ENCODE measurements at regions not wholly inside any gene's neighbourhood (a gene's known extent, or its start where the extent isn't known, plus 50 kb on each side); places are given as distances from the start of the nearest gene placed in this dataset.

DNA sequence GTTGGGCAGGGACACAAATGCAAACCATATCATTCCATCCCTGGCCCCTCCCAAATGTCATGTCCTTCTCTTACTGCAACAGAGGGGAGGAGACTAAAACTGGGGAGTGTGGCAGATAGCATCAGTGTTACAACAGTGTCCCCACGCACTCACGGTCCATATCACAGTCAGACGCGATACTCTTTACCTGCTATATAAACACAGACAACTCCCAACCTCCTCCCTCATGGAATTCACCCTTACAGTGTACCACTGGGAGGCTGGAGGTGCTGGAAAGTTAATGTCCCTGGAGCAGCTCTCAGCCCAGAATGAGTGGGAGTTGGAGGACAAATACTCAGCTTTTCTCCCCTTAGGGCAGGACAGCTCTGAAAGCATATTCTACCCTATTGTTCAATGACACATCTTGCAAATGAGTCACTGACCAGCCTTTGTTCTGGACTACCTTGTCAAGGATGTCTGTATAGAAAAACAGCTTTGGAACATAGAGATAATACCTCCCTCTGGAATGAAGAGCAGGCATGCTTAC, 445.9 kb downstream of the SETD4 start:
- TF ChIP-seq, protein P1, sequence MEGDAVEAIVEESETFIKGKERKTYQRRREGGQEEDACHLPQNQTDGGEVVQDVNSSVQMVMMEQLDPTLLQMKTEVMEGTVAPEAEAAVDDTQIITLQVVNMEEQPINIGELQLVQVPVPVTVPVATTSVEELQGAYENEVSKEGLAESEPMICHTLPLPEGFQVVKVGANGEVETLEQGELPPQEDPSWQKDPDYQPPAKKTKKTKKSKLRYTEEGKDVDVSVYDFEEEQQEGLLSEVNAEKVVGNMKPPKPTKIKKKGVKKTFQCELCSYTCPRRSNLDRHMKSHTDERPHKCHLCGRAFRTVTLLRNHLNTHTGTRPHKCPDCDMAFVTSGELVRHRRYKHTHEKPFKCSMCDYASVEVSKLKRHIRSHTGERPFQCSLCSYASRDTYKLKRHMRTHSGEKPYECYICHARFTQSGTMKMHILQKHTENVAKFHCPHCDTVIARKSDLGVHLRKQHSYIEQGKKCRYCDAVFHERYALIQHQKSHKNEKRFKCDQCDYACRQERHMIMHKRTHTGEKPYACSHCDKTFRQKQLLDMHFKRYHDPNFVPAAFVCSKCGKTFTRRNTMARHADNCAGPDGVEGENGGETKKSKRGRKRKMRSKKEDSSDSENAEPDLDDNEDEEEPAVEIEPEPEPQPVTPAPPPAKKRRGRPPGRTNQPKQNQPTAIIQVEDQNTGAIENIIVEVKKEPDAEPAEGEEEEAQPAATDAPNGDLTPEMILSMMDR (conservative IDR thresholded peaks at IDR 0.05; ENCODE audit: low read length) = no peak
- TF ChIP-seq EZH2phosphoT487 (IDR thresholded peaks at IDR 0.05; ENCODE audit: borderline replicate concordance, low read depth, low read length) = no peak

Measured in OCI-LY7 (cell line).